ENCODE measurements at regions not wholly inside any gene's neighbourhood (a gene's known extent, or its start where the extent isn't known, plus 50 kb on each side); places are given as distances from the start of the nearest gene placed in this dataset.

DNA sequence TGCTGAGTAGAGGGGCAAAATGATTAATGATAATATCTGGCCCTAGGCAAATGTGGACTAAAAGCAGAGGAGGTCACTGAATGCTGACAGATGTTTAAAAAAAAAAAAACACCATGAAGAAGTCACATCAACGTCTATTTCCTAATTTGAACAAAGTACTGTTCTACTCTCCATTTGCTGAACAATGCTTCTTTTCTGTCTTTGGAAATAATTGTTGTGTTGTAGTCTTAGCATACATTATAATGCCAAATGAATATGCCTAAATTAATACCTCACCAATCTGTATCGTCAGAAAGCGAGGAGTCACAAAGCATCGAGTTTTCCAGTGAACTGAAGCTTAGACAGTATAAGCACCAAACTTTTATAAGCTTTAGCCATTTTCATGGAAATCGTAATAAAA lies 140.9 kb upstream of the JADE1 start:
- TF ChIP-seq, protein P1, sequence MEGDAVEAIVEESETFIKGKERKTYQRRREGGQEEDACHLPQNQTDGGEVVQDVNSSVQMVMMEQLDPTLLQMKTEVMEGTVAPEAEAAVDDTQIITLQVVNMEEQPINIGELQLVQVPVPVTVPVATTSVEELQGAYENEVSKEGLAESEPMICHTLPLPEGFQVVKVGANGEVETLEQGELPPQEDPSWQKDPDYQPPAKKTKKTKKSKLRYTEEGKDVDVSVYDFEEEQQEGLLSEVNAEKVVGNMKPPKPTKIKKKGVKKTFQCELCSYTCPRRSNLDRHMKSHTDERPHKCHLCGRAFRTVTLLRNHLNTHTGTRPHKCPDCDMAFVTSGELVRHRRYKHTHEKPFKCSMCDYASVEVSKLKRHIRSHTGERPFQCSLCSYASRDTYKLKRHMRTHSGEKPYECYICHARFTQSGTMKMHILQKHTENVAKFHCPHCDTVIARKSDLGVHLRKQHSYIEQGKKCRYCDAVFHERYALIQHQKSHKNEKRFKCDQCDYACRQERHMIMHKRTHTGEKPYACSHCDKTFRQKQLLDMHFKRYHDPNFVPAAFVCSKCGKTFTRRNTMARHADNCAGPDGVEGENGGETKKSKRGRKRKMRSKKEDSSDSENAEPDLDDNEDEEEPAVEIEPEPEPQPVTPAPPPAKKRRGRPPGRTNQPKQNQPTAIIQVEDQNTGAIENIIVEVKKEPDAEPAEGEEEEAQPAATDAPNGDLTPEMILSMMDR (conservative IDR thresholded peaks at IDR 0.05) = no peak
- no peak for TF ChIP-seq EZH2 (IDR thresholded peaks at IDR 0.05; ENCODE audit: low read depth)
